A673 (cell line): ENCODE measurements at regions not wholly inside any gene's neighbourhood (a gene's known extent, or its start where the extent isn't known, plus 50 kb on each side); places are given as distances from the start of the nearest gene placed in this dataset.
"Not testable (repeated sequence)": the region's sequence is repeated elsewhere in the genome, so short reads cannot be mapped to it uniquely, and the experiment has no call there.

Experiments used
- BruUV-seq: library from RNA; stranded (reverse); fragments of 400-500 nt; replicated peaks from 2 replicates; lab custom pipeline; 2021; lab: Mats Ljungman, UMichigan
- CTCF ChIA-PET: fragments of 300-600 bp; sonication (Branson Sonifier 250); formaldehyde crosslinking; loops from one replicate; lab custom pipeline; 2022; ENCODE audit warnings: antibody characterized with exemption; lab: Charles Lee
- POLR2A ChIA-PET: fragments of 300-600 bp; sonication (Branson Sonifier 250); formaldehyde crosslinking; loops from one replicate; lab custom pipeline; 2022; ENCODE audit warnings: antibody characterized with exemption; ENCODE audit not compliant: low non-redundant PET; lab: Charles Lee
- DNase-seq: peaks from one replicate; pipeline ENCODE4 v3.0.0-alpha.2; 2015; ENCODE audit warnings: low spot score
- H3K27ac ChIP-seq: fragments of 200-600 bp; sonication (generic); 2 replicates; pipeline ENCODE4 v1.5.1; 2016; ENCODE audit warnings: mixed run types, low read depth, mild to moderate bottlenecking, mixed read lengths, antibody characterized with exemption, low read length; ENCODE audit not compliant: poor library complexity, severe bottlenecking
- H3K27me3 ChIP-seq: fragments of 200-600 bp; sonication (generic); replicated peaks from 2 replicates; pipeline ENCODE4 v1.6.1; 2017; ENCODE audit warnings: mixed run types, low read depth, mild to moderate bottlenecking, mixed read lengths, antibody characterized with exemption, low read length; ENCODE audit not compliant: insufficient read depth, poor library complexity
- H3K36me3 ChIP-seq: fragments of 200-600 bp; sonication (generic); 2 replicates; pipeline ENCODE4 v1.6.1; 2016; ENCODE audit warnings: mixed run types, mild to moderate bottlenecking, mixed read lengths, antibody characterized with exemption, low read length; ENCODE audit not compliant: insufficient read depth, poor library complexity, severe bottlenecking
- H3K4me1 ChIP-seq: fragments of 200-600 bp; sonication (generic); 2 replicates; pipeline ENCODE4 v1.6.1; 2017; ENCODE audit warnings: mixed run types, mild to moderate bottlenecking, mixed read lengths, antibody characterized with exemption, low read length; ENCODE audit not compliant: insufficient read depth, poor library complexity, severe bottlenecking
- H3K4me3 ChIP-seq: fragments of 200-600 bp; sonication (generic); 2 replicates; pipeline ENCODE4 v1.5.1; 2016; ENCODE audit warnings: low read depth, mixed run types, mild to moderate bottlenecking, mixed read lengths, low read length; ENCODE audit not compliant: poor library complexity, severe bottlenecking
- H3K9me3 ChIP-seq: fragments of 200-600 bp; sonication (generic); 2 replicates; pipeline ENCODE4 v1.6.1; 2016; ENCODE audit warnings: mixed run types, low read depth, mild to moderate bottlenecking, mixed read lengths, antibody characterized with exemption, low read length; ENCODE audit not compliant: poor library complexity, severe bottlenecking
- EZH2 ChIP-seq: fragments of 200-600 bp; sonication (generic); IDR thresholded peaks from 2 replicates; pipeline ENCODE4 v1.6.1; 2017; ENCODE audit warnings: borderline replicate concordance, low read depth, mild to moderate bottlenecking, mixed read lengths, antibody characterized with exemption, low read length; ENCODE audit not compliant: poor library complexity, severe bottlenecking
- intact Hi-C: fragments of 100-400 bp; cut with micrococcal nuclease; formaldehyde crosslinking; loops from one replicate; pipeline ENCODE4 v1.10.0; 2022; ENCODE audit not compliant: unreplicated experiment
- TF ChIP-seq, protein P1 (sequence below): fragments of 300-800, 200-600 bp; sonication (generic); conservative IDR thresholded peaks from 2 replicates; pipeline ENCODE4 v1.5.1; 2017; ENCODE audit warnings: low read depth, mild to moderate bottlenecking, antibody characterized with exemption, low read length, moderate library complexity, mixed read lengths

DNA sequence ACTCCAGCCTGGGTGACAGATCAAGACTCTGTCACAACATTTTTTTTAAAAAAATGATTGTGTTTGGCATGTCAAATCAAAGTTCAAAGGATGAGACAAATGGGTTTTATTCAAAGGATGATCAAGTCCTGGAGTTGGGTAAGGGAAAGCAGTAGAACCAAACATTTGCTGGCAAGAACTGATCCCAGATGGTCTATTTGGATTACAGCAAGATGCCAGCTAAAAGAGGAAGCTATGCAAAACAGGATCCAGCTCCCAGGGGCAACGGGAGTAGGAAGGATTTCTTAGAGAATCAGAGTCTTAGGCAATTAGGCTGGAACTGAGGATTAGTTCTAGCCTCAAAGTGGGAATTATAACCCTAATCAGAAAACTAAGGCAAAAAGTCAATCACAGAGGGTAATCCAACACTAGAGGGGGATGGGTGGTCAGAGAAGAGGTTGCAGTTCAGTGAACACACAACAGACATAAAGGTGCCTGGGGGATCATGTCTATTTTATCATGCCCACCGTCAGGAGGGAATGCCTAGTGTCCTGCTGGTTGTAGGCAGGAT is 133.0 kb upstream of the PLS3 start:
- TF ChIP-seq, protein P1, sequence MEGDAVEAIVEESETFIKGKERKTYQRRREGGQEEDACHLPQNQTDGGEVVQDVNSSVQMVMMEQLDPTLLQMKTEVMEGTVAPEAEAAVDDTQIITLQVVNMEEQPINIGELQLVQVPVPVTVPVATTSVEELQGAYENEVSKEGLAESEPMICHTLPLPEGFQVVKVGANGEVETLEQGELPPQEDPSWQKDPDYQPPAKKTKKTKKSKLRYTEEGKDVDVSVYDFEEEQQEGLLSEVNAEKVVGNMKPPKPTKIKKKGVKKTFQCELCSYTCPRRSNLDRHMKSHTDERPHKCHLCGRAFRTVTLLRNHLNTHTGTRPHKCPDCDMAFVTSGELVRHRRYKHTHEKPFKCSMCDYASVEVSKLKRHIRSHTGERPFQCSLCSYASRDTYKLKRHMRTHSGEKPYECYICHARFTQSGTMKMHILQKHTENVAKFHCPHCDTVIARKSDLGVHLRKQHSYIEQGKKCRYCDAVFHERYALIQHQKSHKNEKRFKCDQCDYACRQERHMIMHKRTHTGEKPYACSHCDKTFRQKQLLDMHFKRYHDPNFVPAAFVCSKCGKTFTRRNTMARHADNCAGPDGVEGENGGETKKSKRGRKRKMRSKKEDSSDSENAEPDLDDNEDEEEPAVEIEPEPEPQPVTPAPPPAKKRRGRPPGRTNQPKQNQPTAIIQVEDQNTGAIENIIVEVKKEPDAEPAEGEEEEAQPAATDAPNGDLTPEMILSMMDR: no peak
- TF ChIP-seq EZH2: no peak
- ChIA-PET POLR2A (no interaction called here), CTCF (no interaction called here)
- Histone ChIP-seq H3K36me3 (no peaks in the 10 kb centered on the region), H3K27ac (no peak overlapping the region), H3K27me3 (peaks cover 6% of the 10 kb centered on the region), H3K4me3 (no peak overlapping the region), H3K9me3 (no peaks in the 10 kb centered on the region), H3K4me1 (no peaks in the 10 kb centered on the region)
- no peak for DNase-seq
- no TSS peak for BruUV-seq
- intact Hi-C loops: no loop called here

- BruUV-seq, H3K27ac ChIP-seq, DNase-seq, H3K27me3 ChIP-seq, H3K9me3 ChIP-seq, H3K4me3 ChIP-seq, CTCF ChIA-PET, H3K4me1 ChIP-seq, H3K36me3 ChIP-seq, intact Hi-C loops, POLR2A ChIA-PET: not testable (repeated sequence)
Observed at GRCh38 chrX:115434834-115435233, 126.1 kb upstream of the PLS3 start.

GRCh38 chrX:115437841-115438595 is 123.0 kb upstream of the PLS3 start:
- POLR2A ChIA-PET: no interaction called here
- TF ChIP-seq EZH2: no peak
- TF ChIP-seq, protein P1: no peak

GRCh38 chrX:115448146-115448545 is 112.8 kb upstream of the PLS3 start:
- no TSS peak for BruUV-seq
- TF ChIP-seq, protein P1: no peak
- no peak for TF ChIP-seq EZH2
- H3K27me3 ChIP-seq: peaks cover 3% of the 10 kb centered on the region

More at GRCh38 chrX:115437841-115438595, 123.0 kb upstream of the PLS3 start:
- no peaks in the 10 kb centered on the region for H3K4me1 ChIP-seq
- CTCF ChIA-PET: no interaction called here
- no peaks in the 10 kb centered on the region for H3K9me3 ChIP-seq
- peaks cover 3% of the 10 kb centered on the region for H3K27me3 ChIP-seq
- no peaks in the 10 kb centered on the region for H3K36me3 ChIP-seq
- no peak overlapping the region for H3K4me3 ChIP-seq
- BruUV-seq: no TSS peak
- no peak overlapping the region for H3K27ac ChIP-seq
- intact Hi-C loops: no loop called here
- DNase-seq: no peak

More at GRCh38 chrX:115448146-115448545, 112.8 kb upstream of the PLS3 start:
- no peaks in the 10 kb centered on the region for H3K4me1 ChIP-seq
- H3K4me3 ChIP-seq: no peak overlapping the region
- no peaks in the 10 kb centered on the region for H3K36me3 ChIP-seq
- DNase-seq: no peak
- ChIA-PET POLR2A (no interaction called here), CTCF (no interaction called here)
- no peak overlapping the region for H3K27ac ChIP-seq
- intact Hi-C loops: no loop called here
- H3K9me3 ChIP-seq: no peaks in the 10 kb centered on the region
